ENCODE measurements at regions not wholly inside any gene's neighbourhood (a gene's known extent, or its start where the extent isn't known, plus 50 kb on each side); places are given as distances from the start of the nearest gene placed in this dataset.

- no peak for TF ChIP-seq POLR2A (IDR thresholded peaks at IDR 0.05)
- TF ChIP-seq, protein P1, sequence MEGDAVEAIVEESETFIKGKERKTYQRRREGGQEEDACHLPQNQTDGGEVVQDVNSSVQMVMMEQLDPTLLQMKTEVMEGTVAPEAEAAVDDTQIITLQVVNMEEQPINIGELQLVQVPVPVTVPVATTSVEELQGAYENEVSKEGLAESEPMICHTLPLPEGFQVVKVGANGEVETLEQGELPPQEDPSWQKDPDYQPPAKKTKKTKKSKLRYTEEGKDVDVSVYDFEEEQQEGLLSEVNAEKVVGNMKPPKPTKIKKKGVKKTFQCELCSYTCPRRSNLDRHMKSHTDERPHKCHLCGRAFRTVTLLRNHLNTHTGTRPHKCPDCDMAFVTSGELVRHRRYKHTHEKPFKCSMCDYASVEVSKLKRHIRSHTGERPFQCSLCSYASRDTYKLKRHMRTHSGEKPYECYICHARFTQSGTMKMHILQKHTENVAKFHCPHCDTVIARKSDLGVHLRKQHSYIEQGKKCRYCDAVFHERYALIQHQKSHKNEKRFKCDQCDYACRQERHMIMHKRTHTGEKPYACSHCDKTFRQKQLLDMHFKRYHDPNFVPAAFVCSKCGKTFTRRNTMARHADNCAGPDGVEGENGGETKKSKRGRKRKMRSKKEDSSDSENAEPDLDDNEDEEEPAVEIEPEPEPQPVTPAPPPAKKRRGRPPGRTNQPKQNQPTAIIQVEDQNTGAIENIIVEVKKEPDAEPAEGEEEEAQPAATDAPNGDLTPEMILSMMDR (IDR thresholded peaks at IDR 0.05 in 4 of 5, conservative IDR thresholded peaks at IDR 0.05 in 1 of 5) = no peak
These were observed 262.2 kb upstream of the ARRDC3 start for GRCh38 chr5:91645347-91645746.
